ENCODE measurements at regions not wholly inside any gene's neighbourhood (a gene's known extent, or its start where the extent isn't known, plus 50 kb on each side); places are given as distances from the start of the nearest gene placed in this dataset.

GRCh38 chr16:59440502-59440901, 706.4 kb upstream of the GOT2 start:
- no peak for DNase-seq
- Histone ChIP-seq H3K4me1 (no peaks in the 10 kb centered on the region), H3K27ac (no peak overlapping the region), H3K27me3 (no peaks in the 10 kb centered on the region), H3K36me3 (no peaks in the 10 kb centered on the region), H3K4me3 (no peak overlapping the region), H3K9me3 (no peaks in the 10 kb centered on the region)
- intact Hi-C loops (cut with DNase I; ENCODE audit: low total_unique reads) = no loop called here
- TF ChIP-seq CTCF (IDR thresholded peaks at IDR 0.05) (no peak), POLR2A (IDR thresholded peaks at IDR 0.05) (no peak)

- H3K27ac ChIP-seq = no peak overlapping the region
- no peak overlapping the region for H3K4me3 ChIP-seq
- DNase-seq = no peak
- intact Hi-C loops (cut with DNase I; ENCODE audit: low total_unique reads) = no loop called here
- H3K36me3 ChIP-seq = no peaks in the 10 kb centered on the region
- H3K27me3 ChIP-seq = no peaks in the 10 kb centered on the region
- H3K9me3 ChIP-seq = no peaks in the 10 kb centered on the region
- TF ChIP-seq POLR2A (IDR thresholded peaks at IDR 0.05) = no peak
- no peak for TF ChIP-seq CTCF (IDR thresholded peaks at IDR 0.05)
- no peaks in the 10 kb centered on the region for H3K4me1 ChIP-seq
These were observed 698.8 kb upstream of the GOT2 start for GRCh38 chr16:59432896-59433295.

- Histone ChIP-seq H3K9me3 (no peaks in the 10 kb centered on the region), H3K27me3 (no peaks in the 10 kb centered on the region), H3K4me1 (no peaks in the 10 kb centered on the region), H3K27ac (no peak overlapping the region), H3K4me3 (no peak overlapping the region), H3K36me3 (no peaks in the 10 kb centered on the region)
- TF ChIP-seq CTCF (IDR thresholded peaks at IDR 0.05) = no peak
- no peak for TF ChIP-seq POLR2A (IDR thresholded peaks at IDR 0.05)
- intact Hi-C loops (cut with DNase I; ENCODE audit: low total_unique reads) = no loop called here
- no peak for DNase-seq
These were observed 698.2 kb upstream of the GOT2 start for GRCh38 chr16:59432276-59432675.

- H3K9me3 ChIP-seq = no peaks in the 10 kb centered on the region
- H3K27ac ChIP-seq = no peak overlapping the region
- no peaks in the 10 kb centered on the region for H3K27me3 ChIP-seq
- no peak overlapping the region for H3K4me3 ChIP-seq
- DNase-seq = no peak
- no peaks in the 10 kb centered on the region for H3K36me3 ChIP-seq
- TF ChIP-seq CTCF (IDR thresholded peaks at IDR 0.05) (no peak), POLR2A (IDR thresholded peaks at IDR 0.05) (no peak)
- H3K4me1 ChIP-seq = no peaks in the 10 kb centered on the region
- intact Hi-C loops (cut with DNase I; ENCODE audit: low total_unique reads) = no loop called here
These were observed 690.7 kb upstream of the GOT2 start for GRCh38 chr16:59424714-59425273.

- no peaks in the 10 kb centered on the region for H3K27me3 ChIP-seq
- intact Hi-C loops (cut with DNase I; ENCODE audit: low total_unique reads) = no loop called here
- TF ChIP-seq CTCF (IDR thresholded peaks at IDR 0.05) = no peak
- TF ChIP-seq POLR2A (IDR thresholded peaks at IDR 0.05) = no peak
- H3K27ac ChIP-seq = no peak overlapping the region
- H3K36me3 ChIP-seq = no peaks in the 10 kb centered on the region
- H3K4me1 ChIP-seq = no peaks in the 10 kb centered on the region
- no peaks in the 10 kb centered on the region for H3K9me3 ChIP-seq
- DNase-seq = no peak
- H3K4me3 ChIP-seq = no peak overlapping the region
These were observed 678.1 kb upstream of the GOT2 start for GRCh38 chr16:59411961-59412841.

Measured in uterus (tissue), 3 donors.